D341Med (cell line): ENCODE measurements at regions not wholly inside any gene's neighbourhood (a gene's known extent, or its start where the extent isn't known, plus 50 kb on each side); places are given as distances from the start of the nearest gene placed in this dataset.

ENCODE experiments used
- DNase-seq: peaks from one replicate; pipeline ENCODE4 v3.0.0; 2012; ENCODE audit warnings: low spot score

DNA sequence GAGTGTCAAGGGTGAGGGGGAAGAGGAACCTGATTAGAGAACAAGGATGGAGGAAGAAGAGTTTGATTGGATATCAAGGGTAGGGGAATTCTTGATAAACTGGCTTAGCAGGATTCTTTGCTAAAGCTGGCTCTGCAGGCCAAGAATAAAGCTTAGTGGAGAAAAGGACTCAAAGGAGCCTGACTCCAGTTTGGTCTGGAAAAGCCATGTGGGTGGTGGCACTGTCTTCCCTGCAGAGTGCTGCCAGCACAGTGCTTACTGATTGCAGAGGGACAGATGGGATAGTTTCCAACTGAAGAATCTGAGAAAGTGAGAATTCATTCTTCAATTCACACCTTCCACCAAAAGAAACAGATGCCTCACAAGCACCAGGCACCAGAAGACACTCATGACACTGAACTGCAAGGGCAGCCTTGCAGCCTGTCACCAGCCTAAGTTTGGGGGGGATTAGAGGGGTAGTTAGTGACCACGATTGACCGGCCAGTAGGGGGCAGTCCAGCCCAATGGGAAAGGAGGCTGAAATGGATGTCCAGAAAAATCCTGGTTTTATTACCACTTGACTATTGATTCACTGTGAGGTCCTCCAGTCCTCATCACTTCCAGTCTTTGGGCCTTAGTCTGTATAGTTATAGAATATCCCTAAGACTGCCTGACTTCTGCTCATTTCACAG, 334.5 kb downstream of the SMAD2 start:
- DNase-seq: peak; percentile 60

DNA sequence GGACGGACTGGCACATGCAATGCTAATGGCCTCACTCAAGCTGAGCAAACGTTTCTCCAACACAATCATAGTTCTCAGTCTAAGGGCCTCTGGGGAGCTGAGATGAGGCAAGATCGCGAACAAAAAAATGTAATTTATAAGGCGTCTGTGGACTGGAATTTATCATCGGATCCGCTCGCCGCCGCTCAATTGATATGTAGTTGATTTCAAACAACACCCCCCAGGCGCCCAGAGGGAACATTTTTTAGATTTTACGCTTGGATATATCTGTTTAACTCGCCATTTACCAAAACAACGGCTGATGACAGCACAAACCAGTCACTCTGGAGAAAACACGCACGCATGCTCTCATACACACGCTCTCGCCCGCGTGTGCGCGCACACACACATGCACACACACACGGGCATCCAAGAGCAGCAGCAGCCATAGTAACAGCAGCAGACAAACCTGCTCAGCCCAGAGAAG, 335.8 kb downstream of the SMAD2 start:
- DNase-seq: no peak

DNA sequence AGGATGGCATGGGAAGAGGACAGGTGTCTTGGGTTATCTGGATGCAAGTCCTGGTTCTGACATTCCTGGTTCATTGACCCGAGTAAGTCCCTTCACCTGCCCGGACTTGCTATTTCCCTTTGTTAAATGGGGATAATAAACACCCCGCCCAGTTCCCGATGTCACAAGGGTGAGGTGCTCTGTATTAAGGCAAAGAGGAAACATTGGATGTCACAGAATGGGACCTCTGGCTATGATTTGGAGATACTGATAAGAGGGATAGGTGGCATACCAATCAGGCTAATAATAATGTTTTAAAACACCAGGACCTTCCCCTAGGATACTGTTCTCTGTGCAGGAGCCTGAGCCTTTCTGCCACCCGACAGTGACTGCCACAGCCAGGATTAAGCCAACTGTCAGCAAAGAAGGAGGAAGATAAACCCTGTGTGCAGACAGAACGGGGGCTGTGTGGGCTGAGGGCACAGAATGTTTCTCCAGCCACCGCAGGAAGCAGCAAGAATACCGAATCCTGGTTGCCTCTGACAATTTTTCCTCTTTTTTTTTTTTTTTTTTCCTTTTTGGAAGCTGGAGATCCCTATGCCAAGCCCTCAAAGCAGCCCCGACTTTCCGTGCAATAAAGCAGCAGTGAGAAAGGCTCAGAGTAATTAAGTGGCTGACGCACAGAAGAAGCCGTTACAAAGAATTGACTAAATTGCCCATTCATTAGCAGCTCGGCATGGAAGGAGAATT, 336.6 kb downstream of the SMAD2 start:
- DNase-seq: peak; percentile 74

DNA sequence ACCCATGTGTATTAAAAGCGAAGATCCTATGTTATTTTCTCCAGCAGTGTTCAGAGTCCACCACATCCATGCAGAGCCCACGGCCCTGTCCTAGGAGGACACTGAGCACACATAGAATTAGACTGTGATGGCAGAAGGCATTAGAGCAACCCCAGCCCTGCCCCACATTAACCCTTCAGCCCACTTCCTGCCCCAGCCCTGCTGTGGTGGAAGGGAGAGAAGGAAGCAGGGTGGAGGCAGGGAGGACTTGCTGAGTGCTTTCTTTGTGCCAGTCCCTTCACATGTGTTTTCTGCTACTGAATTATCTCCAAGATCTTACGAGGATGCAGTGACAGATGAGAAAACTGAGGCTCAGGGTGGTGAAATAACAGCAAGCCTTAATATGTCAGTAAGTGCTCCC, 339.0 kb downstream of the SMAD2 start:
- no peak for DNase-seq

- DNase-seq: no peak
These were observed 336.1 kb upstream of the SKOR2 start for GRCh38 chr18:47587587-47587986.

DNA sequence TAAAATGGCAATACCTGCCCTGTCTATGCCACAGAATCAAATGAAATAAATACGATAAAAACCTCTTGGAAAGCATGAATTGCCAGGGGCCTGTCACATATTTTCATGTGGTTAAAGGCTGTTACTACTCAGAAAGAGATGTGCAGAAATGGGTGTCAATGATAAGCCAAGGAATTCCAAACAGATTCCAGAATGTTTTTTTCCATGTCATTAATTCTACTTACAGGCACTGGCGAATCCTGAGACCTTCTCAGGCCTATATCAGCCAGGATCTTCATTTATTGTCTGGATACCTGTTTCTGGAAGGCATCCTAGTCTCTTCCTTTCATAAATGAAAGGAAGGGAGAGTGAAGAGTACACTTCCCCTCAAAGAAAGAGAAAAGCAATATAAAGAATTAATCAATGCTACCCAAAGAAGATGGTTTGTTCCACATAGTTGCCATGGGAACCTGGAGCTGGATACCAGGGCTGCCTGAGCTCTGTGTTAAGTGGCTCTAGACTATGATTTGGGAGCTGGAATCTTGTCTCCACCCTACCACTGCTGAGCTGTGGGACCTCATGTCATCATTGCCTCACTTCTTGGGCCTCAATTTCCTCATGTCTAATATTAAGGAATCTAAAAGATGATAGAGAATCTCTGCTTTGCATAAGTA, 335.1 kb upstream of the SKOR2 start:
- no peak for DNase-seq

DNA sequence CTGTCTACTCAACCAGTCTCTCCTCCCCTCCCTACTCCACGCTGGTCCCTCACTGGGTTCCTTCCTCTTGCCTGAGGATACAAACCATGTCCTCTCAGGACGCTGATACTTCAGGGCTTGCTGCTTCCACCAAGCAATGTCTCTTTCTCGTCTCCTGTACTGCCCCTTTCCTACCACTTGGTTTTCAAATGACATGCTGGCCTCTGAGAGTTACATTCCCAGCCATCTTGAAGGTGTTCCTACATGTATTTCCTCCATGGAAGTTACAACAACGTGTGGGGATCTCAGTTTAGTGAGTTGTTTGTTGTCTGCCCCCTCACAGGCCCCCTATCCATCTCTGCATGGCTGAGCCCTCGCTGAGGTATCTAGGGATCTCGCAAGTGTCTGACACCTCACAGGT, 334.5 kb upstream of the SKOR2 start:
- DNase-seq: no peak

- DNase-seq: no peak
These were observed 333.7 kb upstream of the SKOR2 start for GRCh38 chr18:47585136-47585535.

DNA sequence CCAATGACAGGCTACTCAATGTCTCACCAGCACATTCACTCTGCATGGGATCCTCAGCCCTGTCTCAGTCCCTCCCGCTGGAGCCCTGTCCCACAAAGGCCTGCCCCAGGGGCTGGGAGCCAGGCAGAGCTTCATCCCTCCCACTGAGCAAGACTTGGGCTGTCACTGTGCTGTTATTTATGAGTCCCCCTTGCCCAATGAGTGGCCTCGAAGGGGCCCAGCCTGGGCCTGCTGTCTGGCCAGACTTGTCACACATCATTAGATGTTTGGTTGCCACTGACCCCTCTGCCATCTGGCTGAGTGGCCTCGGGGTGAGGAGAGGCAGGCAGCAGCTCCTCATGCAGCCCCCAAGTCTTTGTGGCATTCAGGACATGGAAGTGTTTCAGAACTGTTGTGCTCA, 330.6 kb upstream of the SKOR2 start:
- no peak for DNase-seq

GRCh38 chr18:47577520-47577919, 326.1 kb upstream of the SKOR2 start:
- no peak for DNase-seq

DNA sequence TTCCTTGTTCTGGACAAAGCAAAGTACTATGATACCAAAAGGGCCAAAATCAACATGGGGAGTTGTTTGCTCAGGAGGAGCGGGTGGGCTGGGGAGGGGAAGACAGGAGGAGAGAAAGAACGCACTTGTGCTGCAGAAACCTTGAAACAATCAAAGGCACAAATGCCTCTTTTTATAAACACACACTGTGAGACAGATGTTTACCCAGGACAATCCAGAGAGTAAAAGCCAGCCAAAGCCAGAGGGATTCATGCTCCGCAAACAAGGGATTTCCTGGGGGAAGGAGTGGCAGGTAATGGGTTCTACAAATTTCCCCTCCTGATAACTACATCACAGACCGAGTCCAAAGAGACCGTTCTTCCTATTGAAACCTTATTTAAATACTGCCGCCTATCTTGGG, 323.5 kb upstream of the SKOR2 start:
- DNase-seq: no peak

DNA sequence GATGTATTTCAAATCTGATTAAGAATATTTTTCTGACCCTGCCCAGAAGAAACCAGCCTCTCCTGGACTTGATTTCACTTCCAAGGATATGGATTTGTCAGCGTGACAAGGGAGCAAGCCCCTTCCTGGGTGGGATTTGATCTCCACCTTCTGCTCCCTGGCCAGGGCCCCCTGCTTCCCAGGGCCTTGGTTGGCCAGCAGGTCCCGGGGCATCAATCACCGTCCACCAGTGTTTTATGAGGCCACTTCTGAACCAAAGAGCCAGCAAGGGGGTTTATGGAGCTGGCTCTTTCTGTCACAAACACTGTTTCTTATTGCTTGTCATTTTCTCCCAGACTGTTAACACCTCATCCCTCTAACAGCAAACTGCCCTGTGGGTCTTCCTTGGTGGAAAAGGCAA, 320.5 kb upstream of the SKOR2 start:
- DNase-seq: no peak

DNA sequence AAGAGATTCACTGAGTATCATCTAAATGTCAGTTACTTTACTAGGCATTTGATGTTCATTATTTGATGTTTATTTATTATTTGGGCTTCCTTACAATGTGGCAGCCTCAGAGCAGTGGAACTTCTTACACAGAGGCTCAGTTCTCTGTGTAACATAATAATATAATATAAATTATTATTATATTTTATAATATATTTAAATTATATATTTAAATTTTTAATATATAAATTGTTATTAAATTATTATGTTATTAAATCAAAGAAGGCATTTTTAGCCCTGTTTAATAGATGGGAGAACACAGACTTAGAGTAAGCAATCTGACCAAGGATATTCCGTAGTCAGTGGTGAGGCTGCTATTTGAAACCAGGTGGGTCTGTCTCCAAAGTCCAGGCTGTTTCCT, 315.3 kb upstream of the SKOR2 start:
- no peak for DNase-seq

GRCh38 chr18:47560723-47561715, 309.6 kb upstream of the SKOR2 start:
- DNase-seq: no peak

GRCh38 chr18:47558110-47558750, 306.8 kb upstream of the SKOR2 start:
- no peak for DNase-seq

DNA sequence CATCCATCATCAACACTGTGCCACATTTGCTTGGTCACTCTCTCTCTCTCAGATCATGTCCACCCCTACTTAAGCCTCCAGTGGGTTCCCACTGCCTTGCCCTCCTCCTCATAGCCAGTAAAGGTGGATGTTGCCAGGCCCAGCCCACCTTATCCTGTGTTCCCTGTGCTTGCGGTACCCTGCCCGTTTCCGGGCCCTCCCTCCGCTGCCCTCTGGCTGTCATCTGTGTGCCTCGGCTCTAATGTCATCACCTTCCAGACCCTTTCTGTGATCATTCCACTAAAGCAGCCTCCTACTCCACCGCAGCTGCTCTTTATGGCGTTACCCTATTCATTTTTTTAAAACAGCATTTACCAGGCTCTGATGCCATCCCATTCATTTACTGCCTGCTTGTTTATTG, 305.7 kb upstream of the SKOR2 start:
- DNase-seq: no peak

DNA sequence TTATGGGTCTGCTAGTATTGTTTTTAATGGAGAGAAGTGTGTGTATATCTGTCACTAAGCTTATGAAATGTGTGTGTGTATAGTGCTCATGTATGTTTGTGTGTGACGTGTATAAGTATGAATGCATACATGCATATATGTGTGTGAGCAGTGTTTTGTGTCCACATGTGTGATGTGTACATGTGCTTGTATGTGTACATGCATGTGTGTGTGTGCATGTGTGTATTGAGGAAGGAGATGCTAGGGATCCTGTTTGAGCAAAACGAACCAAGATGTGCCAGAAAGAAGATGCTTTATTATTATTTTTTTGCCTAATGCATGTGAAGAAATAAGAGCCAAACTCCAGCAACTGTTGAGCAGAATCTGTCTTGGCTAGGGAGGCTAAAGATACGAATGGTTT, 301.3 kb upstream of the SKOR2 start:
- DNase-seq: no peak

DNA sequence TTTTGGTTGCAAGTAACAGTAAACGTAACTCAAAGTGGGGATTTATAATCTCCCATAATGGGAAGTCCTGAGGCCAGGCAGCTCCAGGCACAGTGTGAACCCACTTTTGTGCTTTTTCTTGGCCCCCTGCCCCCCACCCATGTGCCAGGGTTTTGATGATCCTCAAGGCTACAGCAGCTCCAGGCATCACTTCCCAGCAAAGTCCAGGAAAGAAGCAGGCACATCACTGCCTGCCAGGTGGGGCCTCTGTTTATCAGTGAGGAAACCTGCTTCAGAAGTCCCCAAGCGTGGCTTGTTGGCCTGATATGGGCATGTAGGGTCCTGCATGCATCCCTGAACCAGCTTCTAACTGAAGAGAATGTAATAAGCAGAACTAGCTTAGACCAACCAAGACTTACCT, 299.2 kb upstream of the SKOR2 start:
- no peak for DNase-seq

DNA sequence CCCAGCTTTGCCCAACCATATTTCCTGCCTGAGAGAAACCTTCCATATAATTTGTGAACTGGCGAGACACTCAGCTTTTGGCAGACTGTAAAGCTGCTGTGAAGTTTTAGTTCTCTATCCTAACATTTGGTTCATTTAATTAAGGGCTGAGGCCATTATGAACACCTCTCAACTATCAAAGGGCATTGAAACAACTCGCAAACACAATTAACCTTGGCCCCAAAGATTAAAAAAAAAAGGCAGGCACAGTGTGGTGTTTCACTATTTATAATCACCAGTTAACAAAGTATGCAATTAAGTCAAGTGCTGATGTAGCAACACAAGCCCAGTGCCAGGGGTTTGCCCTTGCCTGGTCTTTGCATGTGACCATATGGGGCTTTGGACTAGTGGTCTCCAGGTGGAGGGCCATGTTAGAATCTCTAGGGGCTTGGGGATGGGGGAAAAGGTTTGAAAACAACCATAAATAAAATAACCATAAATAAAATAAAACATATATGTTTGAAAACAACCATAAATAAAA, 297.6 kb upstream of the SKOR2 start:
- no peak for DNase-seq

- DNase-seq: no peak
These were observed 296.2 kb upstream of the SKOR2 start for GRCh38 chr18:47547539-47548202.

DNA sequence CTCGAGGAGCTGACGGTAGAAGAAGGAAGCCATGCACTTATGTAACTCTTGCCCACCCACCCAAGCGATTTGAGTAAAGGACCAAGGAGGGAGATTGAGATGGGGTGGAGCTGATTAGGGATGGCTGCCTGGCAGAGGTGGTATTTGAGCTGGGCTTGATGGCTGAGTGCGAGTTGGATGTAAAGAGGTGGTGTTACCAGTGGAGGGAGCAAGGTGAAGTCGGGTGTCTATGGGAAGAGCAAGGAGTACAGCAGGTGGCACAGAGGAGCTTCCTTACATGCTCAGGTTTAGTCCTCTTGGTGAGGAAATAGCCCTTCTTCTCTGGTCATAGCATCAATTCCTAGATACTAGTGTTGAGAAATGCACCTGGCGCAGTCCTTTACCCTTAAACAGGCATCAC, 294.2 kb upstream of the SKOR2 start:
- DNase-seq: no peak
